ENCODE measurements at regions not wholly inside any gene's neighbourhood (a gene's known extent, or its start where the extent isn't known, plus 50 kb on each side); places are given as distances from the start of the nearest gene placed in this dataset.

GRCh38 chr1:218529646-218530300 is 184.6 kb downstream of the TGFB2 start:
- H3K9me2 ChIP-seq (ENCODE audit: insufficient read depth, low read length): no peaks in the 10 kb centered on the region
- POLR2A ChIA-PET: interaction anchor here (1.6 kb wide), 1 partner anchor 13 kb away, joined by 7 read pairs; no protein-coding TSS in a partner anchor
- H3K4me1 ChIP-seq (ENCODE audit: insufficient read depth, low read length, poor library complexity, severe bottlenecking): no peaks in the 10 kb centered on the region
- H3K9me3 ChIP-seq (ENCODE audit: low read length): no peaks in the 10 kb centered on the region
- intact Hi-C loops (cut with micrococcal nuclease; ENCODE audit: unreplicated experiment): no loop called here
- DNase-seq (ENCODE audit: low spot score): no peak
- TF ChIP-seq CTCF (conservative IDR thresholded peaks at IDR 0.05; ENCODE audit: low read length) (no peak), EZH2phosphoT487 (IDR thresholded peaks at IDR 0.05; ENCODE audit: borderline replicate concordance, low read depth, low read length) (no peak)
- no peak overlapping the region for H3K27ac ChIP-seq (ENCODE audit: low read depth, low read length, poor library complexity, severe bottlenecking)
- H4K20me1 ChIP-seq (ENCODE audit: insufficient read depth, low read length): no peaks in the 10 kb centered on the region
- no peaks in the 10 kb centered on the region for H3K79me2 ChIP-seq (ENCODE audit: insufficient read depth, low read depth, low read length)
- H2AFZ ChIP-seq (ENCODE audit: low read length): no peak overlapping the region
- no peak overlapping the region for H3K4me3 ChIP-seq (ENCODE audit: low read depth, low read length, poor library complexity, severe bottlenecking)
- BruUV-seq (replicated peaks): no TSS peak
- H3K36me3 ChIP-seq (ENCODE audit: insufficient read depth, low read length): no peaks in the 10 kb centered on the region
- CTCF ChIA-PET (ENCODE audit: unreplicated experiment): no interaction called here
- no peak overlapping the region for H3K4me2 ChIP-seq (ENCODE audit: low read length)

GRCh38 chr1:218531936-218532335 is 186.8 kb downstream of the TGFB2 start:
- H3K9me2 ChIP-seq (ENCODE audit: insufficient read depth, low read length): no peaks in the 10 kb centered on the region
- intact Hi-C loops (cut with micrococcal nuclease; ENCODE audit: unreplicated experiment): no loop called here
- CTCF ChIA-PET (ENCODE audit: unreplicated experiment): no interaction called here

More at GRCh38 chr1:218531936-218532335, 186.8 kb downstream of the TGFB2 start:
- no peak overlapping the region for H3K4me3 ChIP-seq (ENCODE audit: low read depth, low read length, poor library complexity, severe bottlenecking)
- no peak overlapping the region for H2AFZ ChIP-seq (ENCODE audit: low read length)
- no peak for DNase-seq (ENCODE audit: low spot score)
- no TSS peak for BruUV-seq (replicated peaks)
- POLR2A ChIA-PET: no interaction called here
- H3K4me1 ChIP-seq (ENCODE audit: insufficient read depth, low read length, poor library complexity, severe bottlenecking): no peaks in the 10 kb centered on the region
- H3K36me3 ChIP-seq (ENCODE audit: insufficient read depth, low read length): no peaks in the 10 kb centered on the region
- TF ChIP-seq CTCF (conservative IDR thresholded peaks at IDR 0.05; ENCODE audit: low read length) (no peak), EZH2phosphoT487 (IDR thresholded peaks at IDR 0.05; ENCODE audit: borderline replicate concordance, low read depth, low read length) (no peak)
- no peaks in the 10 kb centered on the region for H3K79me2 ChIP-seq (ENCODE audit: insufficient read depth, low read depth, low read length)
- H4K20me1 ChIP-seq (ENCODE audit: insufficient read depth, low read length): no peaks in the 10 kb centered on the region
- no peak overlapping the region for H3K27ac ChIP-seq (ENCODE audit: low read depth, low read length, poor library complexity, severe bottlenecking)
- no peaks in the 10 kb centered on the region for H3K9me3 ChIP-seq (ENCODE audit: low read length)
- no peak overlapping the region for H3K4me2 ChIP-seq (ENCODE audit: low read length)

Data from OCI-LY7 (cell line).